NCI-H226 (cell line): ENCODE measurements at regions not wholly inside any gene's neighbourhood (a gene's known extent, or its start where the extent isn't known, plus 50 kb on each side); places are given as distances from the start of the nearest gene placed in this dataset.

Experiments used
- DNase-seq: peaks from one replicate; pipeline ENCODE4 v3.0.0-alpha.2; 2015

DNA sequence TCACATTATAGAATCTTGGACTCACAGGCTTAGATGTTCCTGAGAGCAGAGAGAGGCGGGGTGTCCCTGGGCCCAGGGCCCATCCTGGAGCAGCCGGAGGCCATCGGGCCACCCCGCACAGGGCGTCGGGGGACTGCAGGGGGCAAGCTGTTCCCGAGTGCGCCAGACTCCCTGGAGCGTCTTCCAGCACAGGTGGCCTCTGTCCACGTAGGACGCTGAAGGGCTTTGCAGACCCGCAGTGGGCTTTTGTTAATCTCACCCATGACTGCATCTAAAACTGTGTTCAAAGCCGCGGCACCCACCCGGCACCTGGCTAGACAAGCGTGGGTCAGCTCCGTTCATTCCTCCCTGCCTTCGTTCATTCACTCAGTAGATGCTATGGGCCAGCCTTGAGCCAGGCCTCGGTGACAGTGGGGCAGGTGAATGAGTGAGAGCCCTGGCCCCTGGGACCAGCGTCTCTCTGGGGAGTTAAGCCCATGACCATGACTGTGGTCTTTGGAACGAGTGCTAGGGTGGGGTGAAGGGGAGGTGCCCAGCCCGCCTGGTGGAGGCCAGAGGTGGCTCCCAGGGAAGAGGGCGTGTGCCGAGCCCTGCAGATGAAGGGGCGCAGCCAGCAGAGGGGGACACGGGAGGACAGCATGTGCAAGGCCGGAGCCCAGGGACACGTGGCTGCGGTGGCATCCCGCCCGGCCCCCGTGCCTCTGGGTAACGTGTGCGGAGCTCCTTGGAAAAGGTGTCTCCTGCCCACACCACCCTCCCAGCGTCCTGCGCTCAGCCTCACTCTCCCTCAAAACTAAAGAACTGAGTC lies 98.3 kb downstream of the HMX1 start:
- no peak for DNase-seq

DNA sequence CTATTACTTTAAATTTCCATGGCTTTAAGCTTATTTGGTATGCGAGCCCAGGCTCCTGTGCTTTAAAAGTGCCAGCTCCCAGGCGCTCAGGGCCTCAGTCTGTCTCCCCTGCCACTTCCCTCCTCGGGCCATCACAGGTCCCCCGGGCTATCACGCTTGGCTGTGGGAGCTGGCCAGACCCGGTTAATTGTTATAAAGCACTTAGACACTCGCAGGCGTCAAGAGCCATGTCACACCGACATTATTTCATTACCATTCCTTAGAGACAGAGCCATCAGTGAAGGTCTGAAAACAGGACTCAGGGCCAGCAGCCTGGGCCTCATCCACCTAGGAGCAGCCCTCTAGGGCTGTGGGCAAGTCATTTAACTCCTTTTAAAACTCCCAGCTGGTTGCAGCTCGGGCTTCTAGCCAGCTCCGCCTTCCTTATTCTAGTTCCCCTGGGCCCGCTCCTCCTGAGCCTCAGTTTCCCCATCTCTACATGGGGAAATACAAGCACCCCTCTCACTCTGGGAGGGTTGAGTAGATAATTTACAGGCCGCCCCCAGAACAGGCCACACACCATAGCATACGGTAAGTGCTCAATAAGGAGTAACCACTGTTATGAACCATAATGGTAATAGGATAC lies 99.0 kb downstream of the HMX1 start:
- no peak for DNase-seq

DNA sequence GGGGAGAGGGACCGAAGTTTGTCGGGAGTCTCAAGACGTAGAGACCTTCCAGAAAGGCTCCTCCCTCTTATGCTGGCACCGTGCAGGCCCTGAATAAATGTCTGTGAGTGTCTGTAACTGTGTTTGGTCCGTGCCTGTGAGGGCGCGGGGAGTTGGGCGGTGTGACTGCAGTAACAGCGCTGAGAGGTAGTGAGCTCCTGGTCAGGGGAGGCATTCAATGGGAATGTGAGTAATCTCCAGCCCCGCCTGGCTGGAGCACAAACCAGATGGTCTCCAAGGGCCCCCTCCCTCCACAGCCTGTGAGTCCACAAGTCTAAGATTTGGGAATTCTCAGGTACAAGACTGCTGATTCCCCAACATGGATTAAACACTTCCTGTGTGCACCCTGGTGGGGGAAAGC lies 100.0 kb downstream of the HMX1 start:
- DNase-seq, result no peak

DNA sequence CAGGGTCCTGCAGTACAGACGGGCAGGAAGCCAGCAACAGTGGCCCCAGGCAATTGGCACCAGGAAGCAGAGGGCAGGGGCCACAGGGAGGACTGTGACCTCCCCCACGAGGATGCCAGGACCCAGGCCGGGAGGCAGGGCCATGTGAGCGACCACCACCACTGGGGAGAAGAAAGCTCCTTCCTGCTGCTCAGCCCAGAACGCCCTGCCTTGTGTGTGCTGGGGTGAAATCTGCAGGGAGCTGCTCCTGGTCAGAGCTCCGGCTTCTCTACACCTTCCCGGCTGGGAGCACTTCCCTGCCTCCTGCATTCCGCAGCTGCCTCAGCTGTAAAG lies 100.4 kb downstream of the HMX1 start:
- no peak for DNase-seq

DNA sequence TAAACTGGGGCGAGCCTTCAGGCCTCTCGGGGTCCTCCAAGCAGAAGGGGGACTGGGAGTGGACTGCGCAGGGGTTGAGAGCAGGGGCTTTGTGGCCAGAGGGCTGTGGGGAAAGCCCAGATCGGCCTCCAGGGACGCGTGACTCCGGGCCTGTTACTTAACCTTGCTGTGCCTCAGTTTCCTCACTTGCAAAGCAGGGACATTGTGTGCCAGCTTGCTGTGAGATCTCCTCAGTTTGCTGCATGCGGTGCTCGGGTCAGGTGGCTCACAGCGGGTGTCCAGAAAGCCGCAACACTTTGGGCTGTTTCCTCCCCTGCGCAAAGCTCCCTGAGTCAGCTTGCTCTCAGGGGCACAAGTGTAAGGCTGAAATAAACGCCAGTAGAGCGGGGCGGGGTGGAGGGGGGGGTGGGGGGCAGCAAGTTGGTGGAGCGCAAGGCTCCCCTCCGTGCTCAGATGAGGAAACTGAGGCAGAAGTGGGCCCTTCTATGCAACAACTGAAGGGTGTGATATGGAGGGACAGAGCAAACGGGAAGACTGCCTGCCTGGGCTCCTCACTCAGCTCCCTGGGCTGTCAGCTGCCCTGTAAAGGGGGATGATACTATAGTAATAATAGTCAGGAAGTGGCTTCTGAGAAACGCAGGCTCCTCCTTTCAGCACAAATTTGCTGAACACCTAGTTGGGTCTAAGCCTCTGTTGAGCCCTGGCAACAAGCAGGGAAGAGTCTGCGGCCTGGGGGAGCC lies 101.0 kb downstream of the HMX1 start:
- DNase-seq, result no peak

DNA sequence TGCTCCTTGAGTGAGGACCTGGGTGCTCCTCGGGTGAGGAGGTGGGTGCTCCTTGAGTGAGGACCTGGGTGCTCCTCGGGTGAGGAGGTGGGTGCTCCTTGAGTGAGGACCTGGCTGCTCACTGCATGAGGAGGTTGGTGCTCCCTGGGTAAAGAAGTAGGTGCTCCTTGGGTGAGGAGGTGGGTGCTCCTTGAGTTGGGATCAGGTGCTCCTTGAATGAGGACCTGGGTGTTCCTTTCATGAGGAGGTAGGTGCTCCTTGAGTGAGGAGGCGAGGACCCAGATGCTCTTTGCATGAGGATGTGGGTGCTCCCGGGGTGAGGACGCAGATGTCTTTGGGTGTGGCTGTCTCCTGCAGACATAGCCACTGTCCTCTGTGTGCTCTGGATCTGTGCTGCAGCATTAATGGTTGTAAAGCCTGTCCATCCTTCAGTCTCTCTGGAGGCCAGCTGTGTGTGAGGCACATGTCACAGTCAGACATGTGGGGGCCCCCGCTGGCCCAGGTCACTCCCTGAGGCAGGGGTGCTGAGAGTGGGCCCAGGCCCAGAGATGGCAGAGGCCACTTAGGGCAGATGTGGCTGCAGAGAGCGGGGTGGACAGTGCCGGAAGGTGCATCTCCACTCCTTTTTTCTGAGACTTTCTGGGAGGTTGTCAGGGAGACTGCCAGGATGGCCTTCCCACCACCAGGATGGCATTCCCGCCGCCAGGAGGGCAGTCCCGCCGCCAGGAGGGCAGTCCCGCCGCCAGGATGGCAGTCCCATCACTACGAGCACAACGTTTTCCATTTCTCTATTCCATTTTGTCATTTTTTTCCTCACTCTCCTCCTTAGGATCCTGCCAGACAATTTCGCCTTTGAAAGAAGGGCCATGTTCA lies 101.8 kb downstream of the HMX1 start:
- DNase-seq, result no peak

DNA sequence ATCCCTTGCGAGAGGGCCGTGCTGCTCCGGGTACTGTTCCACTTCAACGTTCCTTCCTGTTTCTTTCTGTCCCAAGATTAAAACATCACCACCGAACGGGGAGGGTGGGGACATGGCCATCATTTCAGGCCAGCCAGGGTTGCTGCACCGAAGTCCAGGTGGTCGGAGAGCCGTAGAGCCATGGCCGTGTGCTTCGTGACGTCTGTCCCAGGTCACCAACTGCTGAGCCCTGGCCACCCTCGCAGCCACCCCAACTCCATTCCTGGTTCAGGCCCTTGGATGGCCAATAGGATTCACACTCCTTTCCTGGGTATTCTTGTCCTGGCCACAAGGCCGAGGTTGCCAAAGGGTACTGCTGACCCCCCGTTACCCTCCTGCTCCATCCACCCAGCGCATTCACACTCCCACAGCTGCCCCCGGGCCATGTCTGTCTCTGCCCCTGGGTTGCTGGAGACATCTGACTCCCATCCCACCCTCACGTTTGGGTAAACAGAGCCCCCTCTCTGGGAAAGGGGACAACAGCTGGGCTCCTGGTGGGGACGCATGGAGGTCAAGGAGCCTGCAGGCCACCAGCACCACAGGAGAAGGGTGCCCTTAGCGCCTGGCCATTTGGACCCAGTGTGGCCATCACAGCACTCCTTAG lies 103.2 kb downstream of the HMX1 start:
- DNase-seq, result no peak

DNA sequence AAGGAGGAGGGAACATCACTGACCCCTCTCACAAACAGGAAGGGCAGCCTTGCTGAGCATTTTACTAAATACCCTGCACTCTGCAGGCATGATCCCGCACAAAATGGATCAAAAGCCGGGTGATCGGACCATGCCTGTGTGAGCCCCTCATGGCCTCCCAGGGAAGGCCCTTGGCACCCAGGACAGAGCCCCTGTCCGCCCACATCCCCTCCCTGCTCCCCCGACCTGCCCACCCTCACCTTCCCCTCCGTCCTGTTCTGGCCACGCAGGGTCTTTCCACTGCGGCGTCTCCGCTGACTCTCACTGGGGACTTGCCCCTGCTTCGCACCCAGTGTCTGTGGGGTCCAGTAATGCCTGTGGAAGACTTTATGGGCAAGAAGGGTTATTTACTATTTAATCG lies 105.0 kb downstream of the HMX1 start:
- no peak for DNase-seq

DNA sequence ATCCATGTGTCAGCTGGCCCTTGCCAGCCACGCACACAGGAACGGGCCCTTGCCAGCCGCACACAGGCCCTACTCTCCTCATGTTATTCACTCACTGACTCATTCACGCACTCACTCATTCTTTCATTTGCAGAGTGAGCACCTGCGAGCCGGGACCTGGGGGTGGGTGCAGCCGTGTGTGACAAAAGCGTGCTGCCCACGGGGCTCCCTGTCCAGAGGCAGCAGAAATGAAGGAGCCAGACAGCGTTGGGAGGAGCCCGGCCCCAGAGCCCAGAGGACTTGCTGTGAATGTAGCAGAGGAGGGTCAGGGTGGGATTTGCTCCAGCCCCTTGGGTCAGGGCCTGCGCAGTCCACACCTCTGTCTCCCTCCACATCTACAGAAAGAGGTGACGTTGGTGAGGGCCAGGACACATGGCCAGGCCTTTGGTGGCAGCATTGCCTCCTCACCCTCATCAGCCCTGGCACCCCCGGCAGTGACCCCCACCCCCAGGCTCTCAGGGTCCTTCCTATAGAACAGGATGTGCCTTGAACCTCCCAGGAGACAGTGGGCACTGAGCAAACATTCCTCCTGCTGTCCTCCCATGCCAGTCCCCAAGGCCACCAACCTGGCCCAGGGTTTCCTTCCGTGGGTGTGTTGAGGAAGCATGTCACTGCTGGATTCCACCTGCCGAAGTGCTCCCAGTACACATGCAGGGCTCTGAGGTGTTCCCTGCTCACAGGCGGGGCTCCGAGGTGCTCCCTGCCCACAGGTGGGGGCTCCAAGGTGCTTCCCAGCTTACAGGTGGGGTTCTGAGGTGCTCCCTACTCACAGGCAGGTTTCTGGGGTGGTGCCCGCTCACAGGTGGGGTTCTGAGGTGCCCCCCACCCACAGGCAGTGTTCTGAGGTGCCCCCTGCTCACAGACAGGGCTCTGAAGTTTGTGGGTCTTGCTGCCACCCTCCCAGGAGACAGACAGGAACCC lies 105.7 kb downstream of the HMX1 start:
- no peak for DNase-seq

DNA sequence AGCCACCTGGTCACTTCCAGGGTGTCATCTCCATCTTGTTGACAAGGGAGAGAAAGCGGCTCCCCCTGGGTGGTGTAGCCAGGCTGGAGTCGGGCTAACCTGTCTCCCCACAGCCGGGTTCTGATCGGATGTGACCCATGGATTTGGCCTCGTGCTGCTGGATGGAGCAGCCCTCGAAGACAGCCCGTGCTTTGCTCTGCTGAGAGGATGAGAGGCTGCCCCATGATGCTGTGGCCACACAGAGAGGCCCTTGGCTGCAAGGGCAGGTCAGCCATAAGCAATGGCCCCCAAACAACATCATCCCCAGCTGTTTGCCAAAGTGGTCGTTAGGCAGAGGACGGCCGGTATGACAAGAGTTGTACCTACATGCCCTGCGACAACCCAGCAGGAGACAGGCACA lies 106.6 kb downstream of the HMX1 start:
- DNase-seq, result no peak

DNA sequence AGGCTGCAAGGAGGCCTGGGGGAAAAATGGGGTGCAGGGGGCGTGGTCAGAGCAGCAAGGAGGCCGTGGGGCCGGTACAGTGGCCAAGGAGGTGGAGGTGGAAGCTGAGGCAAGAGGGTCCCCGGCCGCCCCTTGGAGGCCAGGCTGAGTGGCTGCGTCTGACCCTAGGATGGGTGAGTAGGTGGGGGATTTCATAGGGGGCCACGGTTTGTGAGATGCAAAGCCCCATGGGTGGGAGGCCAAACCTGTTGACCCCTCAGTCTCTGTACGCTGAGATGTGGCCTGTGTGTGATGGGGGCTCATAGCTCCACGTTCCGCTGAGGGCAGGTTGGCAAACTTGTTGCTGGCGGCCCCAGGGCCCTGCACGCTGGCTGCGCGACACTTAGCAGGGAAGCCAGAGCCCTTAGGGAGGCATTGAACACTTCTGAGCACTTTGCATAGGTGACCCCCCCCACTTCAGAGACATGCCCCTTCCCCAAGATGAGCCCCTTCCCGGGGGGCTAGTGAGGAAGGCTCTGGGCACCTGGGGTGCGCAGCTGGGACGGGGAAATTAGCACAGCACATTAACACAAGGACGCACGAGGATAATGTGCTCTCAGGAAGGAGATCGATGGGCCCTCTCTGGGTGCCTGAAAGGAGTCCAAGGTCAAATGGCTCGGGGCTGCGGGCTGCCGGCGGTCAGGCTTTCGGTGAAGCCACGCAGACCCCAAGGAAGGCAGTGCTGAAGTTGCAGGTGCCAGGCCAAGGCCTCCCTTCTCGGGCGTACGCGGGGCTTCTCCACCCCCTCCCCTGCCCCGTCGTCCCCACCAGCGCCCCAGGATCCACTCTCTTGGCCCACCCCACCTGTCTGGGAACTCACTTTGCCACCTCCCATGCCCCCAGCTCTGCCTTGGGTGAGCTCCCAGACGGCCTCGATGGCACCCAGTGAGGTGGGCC lies 107.4 kb downstream of the HMX1 start:
- no peak for DNase-seq

DNA sequence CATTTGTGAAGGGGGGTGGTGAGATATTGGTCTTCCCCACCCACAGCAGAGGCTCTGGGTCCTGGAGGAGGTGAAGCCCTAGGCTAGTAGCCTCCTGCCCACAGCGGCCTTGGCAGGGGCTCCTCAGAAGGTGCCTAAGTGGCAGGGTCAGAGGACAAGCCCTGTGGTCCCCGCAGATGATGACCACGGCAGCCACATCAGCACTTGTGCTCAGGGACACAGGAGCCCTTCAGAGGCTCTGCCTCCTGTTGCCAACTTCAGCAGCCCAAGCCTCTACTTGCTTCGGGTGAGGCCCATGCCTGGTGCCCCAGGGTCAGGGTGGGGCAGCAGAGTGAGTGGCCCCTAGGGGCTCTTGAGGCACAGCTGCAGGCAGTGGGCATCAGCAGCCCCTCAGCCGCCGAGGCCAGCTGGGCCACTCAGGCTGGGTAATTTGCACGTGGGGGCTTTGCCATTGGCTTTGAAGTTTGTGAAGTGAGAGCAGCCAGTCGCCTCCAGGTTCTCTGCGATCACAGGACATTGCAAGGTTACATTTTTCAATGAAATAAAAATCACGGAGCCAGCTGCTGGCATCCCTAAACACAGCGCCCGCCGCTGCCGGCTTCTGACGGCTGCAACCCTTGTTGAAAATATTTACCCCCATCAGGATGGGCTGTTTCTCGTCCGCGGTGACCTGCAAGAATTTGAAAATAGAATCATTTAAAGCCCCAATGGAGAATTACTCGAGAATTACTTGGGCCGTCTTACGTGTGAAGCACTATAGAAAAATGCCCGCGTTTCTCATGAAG lies 108.5 kb downstream of the HMX1 start:
- no peak for DNase-seq

DNA sequence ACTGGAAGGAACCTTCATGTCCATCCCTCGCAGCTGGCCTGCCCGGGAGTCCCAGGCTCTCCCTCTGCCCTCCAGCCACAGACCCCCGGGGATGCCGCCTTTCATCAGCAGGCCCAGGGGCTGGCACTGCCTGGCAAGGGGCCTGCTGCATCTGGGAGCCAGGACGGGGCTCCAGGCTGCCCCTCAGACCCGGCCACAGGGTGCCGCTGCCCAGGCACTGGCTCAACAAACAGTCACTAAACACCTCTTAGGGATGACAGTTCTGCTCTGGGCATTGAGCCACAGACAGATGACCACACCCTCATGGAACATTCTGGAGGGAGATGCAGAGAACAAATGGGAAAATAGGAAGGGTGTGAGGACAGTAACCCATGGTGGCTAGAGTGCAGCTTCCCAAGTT lies 109.3 kb downstream of the HMX1 start:
- DNase-seq, result no peak

DNA sequence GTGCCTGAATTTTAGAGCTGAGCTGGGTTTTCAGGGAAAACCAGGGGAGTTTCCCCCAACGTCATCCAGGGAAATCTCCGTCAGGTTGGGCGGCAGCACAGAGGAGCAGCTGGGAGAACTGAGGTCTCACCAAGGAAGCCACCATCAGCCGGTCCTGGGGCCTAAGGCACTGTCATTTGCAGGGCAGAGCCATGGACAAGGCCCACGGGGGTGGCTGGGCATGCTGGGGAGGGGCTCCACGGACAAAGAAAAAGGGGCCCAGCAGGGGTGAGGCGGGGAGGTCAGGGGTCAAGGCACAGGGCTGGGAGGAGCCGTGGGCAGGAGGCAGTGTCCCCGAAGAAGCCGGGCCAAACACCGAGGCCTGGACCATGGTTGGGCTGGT lies 109.8 kb downstream of the HMX1 start:
- no peak for DNase-seq

DNA sequence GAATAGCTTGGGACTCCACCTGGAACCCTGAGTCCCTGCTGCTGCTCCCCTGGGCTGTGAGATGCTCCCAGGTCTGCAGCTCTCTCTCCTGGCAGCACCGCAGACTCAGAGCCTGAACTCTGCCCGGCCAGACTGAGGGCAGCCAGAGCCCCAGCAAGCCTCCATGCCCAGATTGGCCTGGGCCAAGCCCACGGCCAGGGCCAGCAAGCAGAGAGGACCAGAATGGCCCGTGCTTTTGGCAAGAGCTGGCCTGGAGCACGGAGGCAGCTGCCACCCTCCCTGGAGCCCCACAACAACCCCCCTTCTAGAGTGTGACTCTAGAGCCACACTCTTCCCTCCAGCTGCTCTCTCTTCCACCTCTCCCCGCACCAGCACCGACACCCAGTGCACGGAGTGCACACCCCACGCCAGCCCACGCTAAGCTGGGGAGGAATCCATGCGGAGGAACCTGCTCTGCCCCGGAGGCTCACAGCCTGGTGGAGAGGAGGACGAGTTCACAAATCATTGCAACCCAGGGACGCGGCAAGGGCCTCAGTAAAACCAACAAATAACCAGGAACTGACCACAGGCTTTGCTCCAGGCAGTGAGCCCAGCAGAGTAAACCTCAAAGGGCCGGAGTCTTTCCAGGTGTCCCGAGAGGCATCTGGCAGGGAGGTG lies 110.3 kb downstream of the HMX1 start:
- no peak for DNase-seq

DNA sequence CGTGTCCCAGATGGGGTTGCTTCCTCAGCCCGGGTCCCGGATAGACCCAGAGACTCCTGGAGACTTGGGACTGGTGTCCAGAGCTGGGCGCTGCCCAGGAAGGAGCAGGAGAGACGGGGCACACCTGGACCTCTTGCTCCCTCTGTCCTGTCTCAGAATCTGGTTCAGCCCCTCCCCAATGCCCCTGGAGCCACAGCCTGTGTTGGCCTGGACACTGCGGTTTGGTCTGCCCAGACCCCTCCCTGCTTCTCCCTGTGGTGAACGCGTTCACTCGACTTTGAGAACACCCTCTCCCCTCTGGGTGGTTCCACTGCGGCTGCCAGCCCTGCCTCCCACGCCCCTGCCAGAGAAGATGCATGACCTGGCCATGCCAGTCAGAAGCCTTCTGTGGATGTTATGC lies 111.1 kb downstream of the HMX1 start:
- DNase-seq, result no peak

DNA sequence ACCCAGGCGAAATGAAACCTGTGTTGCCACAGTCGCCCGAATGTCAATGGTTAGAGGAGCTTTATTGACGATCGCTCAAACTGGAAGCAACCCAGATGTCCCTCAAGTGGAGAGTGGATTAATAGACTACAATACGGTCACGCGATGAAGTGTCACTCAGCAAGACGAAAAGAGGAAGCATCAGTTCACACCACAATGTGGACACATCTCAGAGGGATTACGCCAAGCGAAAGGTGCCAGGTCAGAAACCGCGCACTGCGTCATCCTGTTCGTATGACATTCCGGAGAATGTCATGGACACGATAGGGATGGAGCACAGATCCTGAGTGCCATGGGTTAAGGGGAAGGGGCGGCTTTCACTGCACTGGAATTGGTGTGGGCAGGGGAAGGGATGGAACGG lies 111.7 kb downstream of the HMX1 start:
- no peak for DNase-seq

DNA sequence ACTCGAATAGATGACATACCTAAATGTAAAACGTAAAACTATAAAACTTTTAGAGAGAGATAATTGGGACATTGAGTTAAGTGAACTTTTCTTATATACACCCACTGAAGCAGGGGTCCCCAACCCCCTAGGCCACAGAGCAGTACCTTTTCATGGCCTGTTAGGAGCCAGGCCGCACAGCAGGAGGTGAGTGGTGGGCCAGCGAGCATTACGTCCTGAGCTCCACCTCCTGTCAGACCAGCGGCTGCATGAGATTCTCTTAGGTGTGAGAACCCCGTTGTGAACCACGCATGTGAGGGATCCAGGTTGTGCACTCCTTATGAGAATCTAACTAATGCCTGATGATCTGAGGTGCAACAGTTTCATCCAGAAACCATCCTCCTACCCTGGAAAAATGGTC lies 114.8 kb downstream of the HMX1 start:
- DNase-seq, result no peak
